ENCODE measurements at regions not wholly inside any gene's neighbourhood (a gene's known extent, or its start where the extent isn't known, plus 50 kb on each side); places are given as distances from the start of the nearest gene placed in this dataset.

- TF ChIP-seq CTCF (IDR thresholded peaks at IDR 0.05; ENCODE audit: low read depth, low read length) (peak; percentile 67), EZH2phosphoT487 (IDR thresholded peaks at IDR 0.05; ENCODE audit: low read depth) (no peak)
Observed at GRCh38 chr2:177332026-177332991, 60.3 kb upstream of the AGPS start.
